HEK293 (cell line): ENCODE measurements at regions not wholly inside any gene's neighbourhood (a gene's known extent, or its start where the extent isn't known, plus 50 kb on each side); places are given as distances from the start of the nearest gene placed in this dataset.
"Not testable (repeated sequence)": the region's sequence is repeated elsewhere in the genome, so short reads cannot be mapped to it uniquely, and the experiment has no call there.

Experiments
- CTCF ChIA-PET: fragments of 350-600 bp; formaldehyde crosslinking; extraction: SDS; loops from one replicate; lab custom pipeline; 2021; ENCODE audit warnings: antibody characterized with exemption; lab: Yijun Ruan, JAX
- POLR2A ChIA-PET: fragments of 300-600 bp; formaldehyde crosslinking; extraction: SDS; loops from one replicate; lab custom pipeline; 2020; ENCODE audit warnings: antibody characterized with exemption, inconsistent platforms; lab: Yijun Ruan, JAX
- H3K27ac ChIP-seq: fragments of 200-500 bp; sonication (Bioruptor generic); 2 replicates; pipeline ENCODE4 v1.5.1; 2014; ENCODE audit warnings: low read depth, low read length, control low read depth, inconsistent platforms; ENCODE audit errors: extremely low read depth
- H3K36me3 ChIP-seq, 2 experiments: fragments of 200-500 bp in 1 of 2; sonication (Bioruptor generic) in 1 of 2; 1 replicate in 1 of 2; 2 replicates in 1 of 2; pipeline ENCODE4 v1.5.1; 2014 to 2017; ENCODE audit warnings: inconsistent platforms in 2 of 2, low read length in 2 of 2; ENCODE audit not compliant: control insufficient read depth in 2 of 2, insufficient read depth in 1 of 2
- H3K4me1 ChIP-seq: fragments of 200-500 bp; sonication (Bioruptor generic); 2 replicates; pipeline ENCODE4 v1.5.1; 2014; ENCODE audit warnings: mild to moderate bottlenecking, low read length, inconsistent platforms; ENCODE audit not compliant: control insufficient read depth, insufficient read depth
- H3K4me3 ChIP-seq: 2 replicates; pipeline ENCODE4 v1.5.1; 2011; ENCODE audit warnings: low read depth, mild to moderate bottlenecking, control low read depth, low read length, moderate library complexity
- H3K9me3 ChIP-seq: fragments of 200-500 bp; sonication (Bioruptor generic); 2 replicates; pipeline ENCODE4 v1.5.1; 2014; ENCODE audit warnings: low read depth, low read length, inconsistent platforms; ENCODE audit not compliant: control insufficient read depth, insufficient read depth
- BCL11A ChIP-seq: fragments of 450-650 bp; formaldehyde crosslinking; IDR thresholded peaks from 2 replicates; pipeline ENCODE4 v1.5.1; 2016; ENCODE audit warnings: low read depth, missing biosample characterization, missing genetic modification characterization
- FEZF1 ChIP-seq: fragments of 450-650 bp; formaldehyde crosslinking; IDR thresholded peaks from 2 replicates; pipeline ENCODE4 v1.5.1; 2016; ENCODE audit warnings: missing biosample characterization, missing genetic modification characterization
- GFI1B ChIP-seq: fragments of 450-650 bp; formaldehyde crosslinking; IDR thresholded peaks from 2 replicates; pipeline ENCODE4 v1.5.1; 2016; ENCODE audit warnings: missing biosample characterization, missing genetic modification characterization
- GLI4 ChIP-seq: fragments of 450-650 bp; formaldehyde crosslinking; IDR thresholded peaks from 2 replicates; pipeline ENCODE4 v1.5.1; 2016; ENCODE audit warnings: missing biosample characterization, missing genetic modification characterization
- HOXC10 ChIP-seq: sonication (generic); formaldehyde crosslinking; IDR thresholded peaks from 2 replicates; pipeline ENCODE4 v1.8.1; 2023; ENCODE audit warnings: mild to moderate bottlenecking, missing genetic modification reagents
- RBAK ChIP-seq: fragments of 450-650 bp; formaldehyde crosslinking; IDR thresholded peaks from 2 replicates; pipeline ENCODE4 v1.5.1; 2016; ENCODE audit warnings: missing biosample characterization, missing genetic modification characterization
- ZBTB17 ChIP-seq: fragments of 450-650 bp; formaldehyde crosslinking; IDR thresholded peaks from 2 replicates; pipeline ENCODE4 v1.5.1; 2016; ENCODE audit warnings: missing biosample characterization, missing genetic modification characterization
- ZBTB8A ChIP-seq: fragments of 450-650 bp; formaldehyde crosslinking; IDR thresholded peaks from 2 replicates; pipeline ENCODE4 v1.5.1; 2016; ENCODE audit warnings: missing biosample characterization, missing genetic modification characterization
- ZFHX2 ChIP-seq: fragments of 450-650 bp; formaldehyde crosslinking; conservative IDR thresholded peaks from 2 replicates; pipeline ENCODE4 v1.5.1; 2016; ENCODE audit warnings: missing biosample characterization, missing genetic modification characterization
- ZNF132 ChIP-seq: fragments of 450-650 bp; formaldehyde crosslinking; IDR thresholded peaks from 2 replicates; pipeline ENCODE4 v1.5.1; 2017; ENCODE audit warnings: missing biosample characterization, missing genetic modification characterization, borderline replicate concordance
- ZNF146 ChIP-seq: fragments of 450-650 bp; formaldehyde crosslinking; IDR thresholded peaks from 2 replicates; pipeline ENCODE4 v1.5.1; 2016; ENCODE audit warnings: missing biosample characterization, missing genetic modification characterization
- ZNF155 ChIP-seq: fragments of 450-650 bp; formaldehyde crosslinking; IDR thresholded peaks from 2 replicates; pipeline ENCODE4 v1.5.1; 2016; ENCODE audit warnings: missing biosample characterization, missing genetic modification characterization
- ZNF174 ChIP-seq: fragments of 450-650 bp; formaldehyde crosslinking; IDR thresholded peaks from 2 replicates; pipeline ENCODE4 v1.5.0; 2017; ENCODE audit warnings: missing biosample characterization, mild to moderate bottlenecking, missing genetic modification characterization
- ZNF19 ChIP-seq: fragments of 450-650 bp; formaldehyde crosslinking; IDR thresholded peaks from 2 replicates; pipeline ENCODE4; 2016; ENCODE audit warnings: missing biosample characterization, missing genetic modification characterization, low read depth
- ZNF2 ChIP-seq: fragments of 450-650 bp; formaldehyde crosslinking; IDR thresholded peaks from 2 replicates; pipeline ENCODE4 v1.5.1; 2016; ENCODE audit warnings: missing biosample characterization, missing genetic modification characterization
- ZNF335 ChIP-seq: fragments of 450-650 bp; formaldehyde crosslinking; conservative IDR thresholded peaks from 2 replicates; pipeline ENCODE4 v1.5.1; 2016; ENCODE audit warnings: missing biosample characterization, missing genetic modification characterization
- ZNF366 ChIP-seq: fragments of 450-650 bp; formaldehyde crosslinking; conservative IDR thresholded peaks from 2 replicates; pipeline ENCODE4 v1.5.1; 2016; ENCODE audit warnings: missing biosample characterization, missing genetic modification characterization
- ZNF394 ChIP-seq: fragments of 450-650 bp; formaldehyde crosslinking; IDR thresholded peaks from 2 replicates; pipeline ENCODE4 v1.5.1; 2016; ENCODE audit warnings: missing biosample characterization, missing genetic modification characterization, mild to moderate bottlenecking, moderate library complexity, borderline replicate concordance
- ZNF555 ChIP-seq: fragments of 450-650 bp; formaldehyde crosslinking; conservative IDR thresholded peaks from 2 replicates; pipeline ENCODE4 v1.5.1; 2017; ENCODE audit warnings: missing biosample characterization, mild to moderate bottlenecking, missing genetic modification characterization, inconsistent platforms
- ZNF560 ChIP-seq: fragments of 450-650 bp; formaldehyde crosslinking; IDR thresholded peaks from 2 replicates; pipeline ENCODE4 v1.5.1; 2017; ENCODE audit warnings: missing biosample characterization, missing genetic modification characterization, borderline replicate concordance
- ZNF600 ChIP-seq: fragments of 450-650 bp; formaldehyde crosslinking; IDR thresholded peaks from 2 replicates; pipeline ENCODE4 v1.5.1; 2016; ENCODE audit warnings: missing biosample characterization, missing genetic modification characterization
- ZNF654 ChIP-seq: fragments of 450-650 bp; formaldehyde crosslinking; IDR thresholded peaks from 2 replicates; pipeline ENCODE4 v1.5.1; 2016; ENCODE audit warnings: low read depth, missing biosample characterization, missing genetic modification characterization
- ZNF76 ChIP-seq: fragments of 450-650 bp; formaldehyde crosslinking; IDR thresholded peaks from 2 replicates; pipeline ENCODE4; 2016; ENCODE audit warnings: low read depth, missing biosample characterization, missing genetic modification characterization, borderline replicate concordance
- TF ChIP-seq, protein P1 (sequence below): fragments of 450-650 bp; formaldehyde crosslinking; IDR thresholded peaks from 2 replicates; pipeline ENCODE4 v1.5.1; 2017; ENCODE audit warnings: missing biosample characterization, missing genetic modification characterization
- TF ChIP-seq, protein P2 (sequence below): fragments of 450-650 bp; formaldehyde crosslinking; IDR thresholded peaks from 2 replicates; pipeline ENCODE4 v1.5.1; 2016; ENCODE audit warnings: missing biosample characterization, missing genetic modification characterization
- TF ChIP-seq, protein P3 (sequence below): fragments of 450-650 bp; formaldehyde crosslinking; IDR thresholded peaks from 2 replicates; pipeline ENCODE4 v1.5.1; 2016; ENCODE audit warnings: missing biosample characterization, missing genetic modification characterization
- TF ChIP-seq, protein P4 (sequence below): fragments of 450-650 bp; formaldehyde crosslinking; conservative IDR thresholded peaks from 2 replicates; pipeline ENCODE4 v1.5.1; 2016; ENCODE audit warnings: low read depth, missing biosample characterization, missing genetic modification characterization

DNA sequence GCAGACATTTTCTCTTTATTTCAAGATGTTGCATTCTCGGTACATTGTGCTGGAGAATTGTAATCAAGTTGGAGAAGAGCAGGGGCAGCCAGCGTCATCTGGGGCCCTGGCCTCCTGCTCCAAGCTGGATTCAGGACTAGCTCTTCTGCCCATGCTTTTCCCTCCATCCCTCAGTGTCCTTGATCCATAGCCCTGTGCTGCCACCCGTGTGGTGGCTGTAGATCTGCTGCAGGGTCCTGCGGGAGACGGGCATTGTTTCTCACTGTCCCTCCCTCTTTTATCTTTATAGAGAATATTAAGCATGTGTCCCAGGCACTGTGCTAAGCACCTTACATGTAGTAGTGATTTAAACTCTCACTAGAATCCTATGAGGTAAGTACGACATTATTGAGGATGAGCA, 60.5 kb upstream of the HAND1 start:
- Histone ChIP-seq H3K9me3 (no peaks in the 10 kb centered on the region), H3K27ac (no peak overlapping the region), H3K4me1 (no peaks in the 10 kb centered on the region; the same call in 1 of the 2 replicates), H3K36me3 (no peaks in the 10 kb centered on the region), H3K4me3 (no peak overlapping the region)
- CTCF ChIA-PET, result interaction anchor here (0.7 to 1.5 kb wide), 2 partner anchors 14 to 18 kb away, joined by 3 to 5 read pairs; no protein-coding TSS in a partner anchor
- POLR2A ChIA-PET, result no interaction called here
- TF ChIP-seq BCL11A (tag by site-specific recombination), result no peak
- no peak for TF ChIP-seq ZNF335 (tag by site-specific recombination)
- no peak for TF ChIP-seq ZBTB8A (tag by site-specific recombination)
- TF ChIP-seq, protein P1, sequence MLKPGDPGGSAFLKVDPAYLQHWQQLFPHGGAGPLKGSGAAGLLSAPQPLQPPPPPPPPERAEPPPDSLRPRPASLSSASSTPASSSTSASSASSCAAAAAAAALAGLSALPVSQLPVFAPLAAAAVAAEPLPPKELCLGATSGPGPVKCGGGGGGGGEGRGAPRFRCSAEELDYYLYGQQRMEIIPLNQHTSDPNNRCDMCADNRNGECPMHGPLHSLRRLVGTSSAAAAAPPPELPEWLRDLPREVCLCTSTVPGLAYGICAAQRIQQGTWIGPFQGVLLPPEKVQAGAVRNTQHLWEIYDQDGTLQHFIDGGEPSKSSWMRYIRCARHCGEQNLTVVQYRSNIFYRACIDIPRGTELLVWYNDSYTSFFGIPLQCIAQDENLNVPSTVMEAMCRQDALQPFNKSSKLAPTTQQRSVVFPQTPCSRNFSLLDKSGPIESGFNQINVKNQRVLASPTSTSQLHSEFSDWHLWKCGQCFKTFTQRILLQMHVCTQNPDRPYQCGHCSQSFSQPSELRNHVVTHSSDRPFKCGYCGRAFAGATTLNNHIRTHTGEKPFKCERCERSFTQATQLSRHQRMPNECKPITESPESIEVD (tag by site-specific recombination), result no peak
- no peak for TF ChIP-seq ZNF174
- TF ChIP-seq FEZF1 (tag by site-specific recombination), result no peak
- TF ChIP-seq ZNF366 (tag by site-specific recombination), result no peak
- no peak for TF ChIP-seq ZNF2 (tag by site-specific recombination)
- no peak for TF ChIP-seq ZNF132 (tag by site-specific recombination)
- no peak for TF ChIP-seq ZNF155 (tag by site-specific recombination)
- TF ChIP-seq ZFHX2, result no peak
- TF ChIP-seq, protein P2, sequence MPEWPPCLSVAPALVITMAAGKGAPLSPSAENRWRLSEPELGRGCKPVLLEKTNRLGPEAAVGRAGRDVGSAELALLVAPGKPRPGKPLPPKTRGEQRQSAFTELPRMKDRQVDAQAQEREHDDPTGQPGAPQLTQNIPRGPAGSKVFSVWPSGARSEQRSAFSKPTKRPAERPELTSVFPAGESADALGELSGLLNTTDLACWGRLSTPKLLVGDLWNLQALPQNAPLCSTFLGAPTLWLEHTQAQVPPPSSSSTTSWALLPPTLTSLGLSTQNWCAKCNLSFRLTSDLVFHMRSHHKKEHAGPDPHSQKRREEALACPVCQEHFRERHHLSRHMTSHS (tag by site-specific recombination), result no peak
- no peak for TF ChIP-seq ZBTB17 (tag by site-specific recombination)
- TF ChIP-seq HOXC10 (CRISPR knock-in tag), result no peak
- no peak for TF ChIP-seq ZNF146 (tag by site-specific recombination)
- no peak for TF ChIP-seq ZNF76
- no peak for TF ChIP-seq ZNF19 (tag by site-specific recombination)
- TF ChIP-seq GLI4 (tag by site-specific recombination), result no peak
- TF ChIP-seq ZNF600, result no peak
- TF ChIP-seq, protein P3, sequence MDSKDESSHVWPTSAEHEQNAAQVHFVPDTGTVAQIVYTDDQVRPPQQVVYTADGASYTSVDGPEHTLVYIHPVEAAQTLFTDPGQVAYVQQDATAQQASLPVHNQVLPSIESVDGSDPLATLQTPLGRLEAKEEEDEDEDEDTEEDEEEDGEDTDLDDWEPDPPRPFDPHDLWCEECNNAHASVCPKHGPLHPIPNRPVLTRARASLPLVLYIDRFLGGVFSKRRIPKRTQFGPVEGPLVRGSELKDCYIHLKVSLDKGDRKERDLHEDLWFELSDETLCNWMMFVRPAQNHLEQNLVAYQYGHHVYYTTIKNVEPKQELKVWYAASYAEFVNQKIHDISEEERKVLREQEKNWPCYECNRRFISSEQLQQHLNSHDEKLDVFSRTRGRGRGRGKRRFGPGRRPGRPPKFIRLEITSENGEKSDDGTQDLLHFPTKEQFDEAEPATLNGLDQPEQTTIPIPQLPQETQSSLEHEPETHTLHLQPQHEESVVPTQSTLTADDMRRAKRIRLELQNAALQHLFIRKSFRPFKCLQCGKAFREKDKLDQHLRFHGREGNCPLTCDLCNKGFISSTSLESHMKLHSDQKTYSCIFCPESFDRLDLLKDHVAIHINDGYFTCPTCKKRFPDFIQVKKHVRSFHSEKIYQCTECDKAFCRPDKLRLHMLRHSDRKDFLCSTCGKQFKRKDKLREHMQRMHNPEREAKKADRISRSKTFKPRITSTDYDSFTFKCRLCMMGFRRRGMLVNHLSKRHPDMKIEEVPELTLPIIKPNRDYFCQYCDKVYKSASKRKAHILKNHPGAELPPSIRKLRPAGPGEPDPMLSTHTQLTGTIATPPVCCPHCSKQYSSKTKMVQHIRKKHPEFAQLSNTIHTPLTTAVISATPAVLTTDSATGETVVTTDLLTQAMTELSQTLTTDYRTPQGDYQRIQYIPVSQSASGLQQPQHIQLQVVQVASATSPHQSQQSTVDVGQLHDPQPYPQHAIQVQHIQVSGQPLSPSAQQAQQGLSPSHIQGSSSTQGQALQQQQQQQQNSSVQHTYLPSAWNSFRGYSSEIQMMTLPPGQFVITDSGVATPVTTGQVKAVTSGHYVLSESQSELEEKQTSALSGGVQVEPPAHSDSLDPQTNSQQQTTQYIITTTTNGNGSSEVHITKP (tag by site-specific recombination), result no peak

DNA sequence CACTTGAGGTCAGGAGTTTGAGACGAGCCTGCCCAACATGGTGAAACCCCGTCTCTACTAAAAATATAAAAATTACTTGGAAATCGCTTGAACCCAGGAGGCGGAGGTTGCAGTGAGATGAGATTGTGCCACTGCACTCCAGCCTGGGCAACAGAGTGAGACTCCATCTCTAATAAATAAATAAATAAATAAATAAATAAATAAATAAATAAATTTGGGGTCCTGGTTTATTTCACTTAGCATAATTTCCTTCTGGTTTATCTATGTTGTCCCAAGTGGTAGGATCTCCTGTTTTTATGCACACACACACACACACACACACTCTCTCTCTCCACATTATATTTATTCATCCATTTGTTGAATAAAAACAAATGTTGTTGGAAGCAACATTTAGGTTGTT, 58.4 kb upstream of the HAND1 start:
- H3K9me3 ChIP-seq, CTCF ChIA-PET, H3K36me3 ChIP-seq, POLR2A ChIA-PET, H3K4me3 ChIP-seq, H3K4me1 ChIP-seq, H3K27ac ChIP-seq: not testable (repeated sequence)
- peak; percentile 44; the same call in 1 of the 2 replicates for TF ChIP-seq ZNF560 (tag by site-specific recombination)
- 0 out of 2 replicates have a peak, but pooled peaks have one; percentile 27 for TF ChIP-seq ZNF654
- TF ChIP-seq ZNF394 (tag by site-specific recombination), result peak; percentile 92
- peak; percentile 83 for TF ChIP-seq ZNF555 (tag by site-specific recombination)
- 0 out of 2 replicates have a peak, but pooled peaks have one; percentile 20 for TF ChIP-seq RBAK (tag by site-specific recombination)
- TF ChIP-seq, protein P4, sequence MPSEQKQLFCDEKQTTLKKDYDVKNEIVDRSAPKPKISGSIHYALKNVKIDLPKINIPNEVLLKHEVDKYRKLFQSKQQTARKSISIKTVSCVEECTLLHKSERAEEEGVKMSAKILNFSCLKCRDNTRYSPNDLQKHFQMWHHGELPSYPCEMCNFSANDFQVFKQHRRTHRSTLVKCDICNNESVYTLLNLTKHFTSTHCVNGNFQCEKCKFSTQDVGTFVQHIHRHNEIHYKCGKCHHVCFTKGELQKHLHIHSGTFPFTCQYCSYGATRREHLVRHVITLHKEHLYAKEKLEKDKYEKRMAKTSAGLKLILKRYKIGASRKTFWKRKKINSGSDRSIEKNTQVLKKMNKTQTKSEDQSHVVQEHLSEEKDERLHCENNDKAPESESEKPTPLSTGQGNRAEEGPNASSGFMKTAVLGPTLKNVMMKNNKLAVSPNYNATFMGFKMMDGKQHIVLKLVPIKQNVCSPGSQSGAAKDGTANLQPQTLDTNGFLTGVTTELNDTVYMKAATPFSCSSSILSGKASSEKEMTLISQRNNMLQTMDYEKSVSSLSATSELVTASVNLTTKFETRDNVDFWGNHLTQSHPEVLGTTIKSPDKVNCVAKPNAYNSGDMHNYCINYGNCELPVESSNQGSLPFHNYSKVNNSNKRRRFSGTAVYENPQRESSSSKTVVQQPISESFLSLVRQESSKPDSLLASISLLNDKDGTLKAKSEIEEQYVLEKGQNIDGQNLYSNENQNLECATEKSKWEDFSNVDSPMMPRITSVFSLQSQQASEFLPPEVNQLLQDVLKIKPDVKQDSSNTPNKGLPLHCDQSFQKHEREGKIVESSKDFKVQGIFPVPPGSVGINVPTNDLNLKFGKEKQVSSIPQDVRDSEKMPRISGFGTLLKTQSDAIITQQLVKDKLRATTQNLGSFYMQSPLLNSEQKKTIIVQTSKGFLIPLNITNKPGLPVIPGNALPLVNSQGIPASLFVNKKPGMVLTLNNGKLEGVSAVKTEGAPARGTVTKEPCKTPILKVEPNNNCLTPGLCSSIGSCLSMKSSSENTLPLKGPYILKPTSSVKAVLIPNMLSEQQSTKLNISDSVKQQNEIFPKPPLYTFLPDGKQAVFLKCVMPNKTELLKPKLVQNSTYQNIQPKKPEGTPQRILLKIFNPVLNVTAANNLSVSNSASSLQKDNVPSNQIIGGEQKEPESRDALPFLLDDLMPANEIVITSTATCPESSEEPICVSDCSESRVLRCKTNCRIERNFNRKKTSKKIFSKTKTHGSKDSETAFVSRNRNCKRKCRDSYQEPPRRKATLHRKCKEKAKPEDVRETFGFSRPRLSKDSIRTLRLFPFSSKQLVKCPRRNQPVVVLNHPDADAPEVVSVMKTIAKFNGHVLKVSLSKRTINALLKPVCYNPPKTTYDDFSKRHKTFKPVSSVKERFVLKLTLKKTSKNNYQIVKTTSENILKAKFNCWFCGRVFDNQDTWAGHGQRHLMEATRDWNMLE (tag by site-specific recombination), result peak; percentile 85
- peak; percentile 56; the same call in 1 of the 2 replicates for TF ChIP-seq GFI1B (tag by site-specific recombination)
